Transverse colon (tissue), 4 donors: ENCODE measurements at regions not wholly inside any gene's neighbourhood (a gene's known extent, or its start where the extent isn't known, plus 50 kb on each side); places are given as distances from the start of the nearest gene placed in this dataset.

Experiments
- CTCF ChIP-seq, 5 experiments: fragments of 200-600 bp in 3 of 5; fragments of 450-650 bp in 2 of 5; sonication (generic) in 3 of 5; IDR thresholded peaks; 1 replicate in 2 of 5; 2 replicates in 3 of 5; pipeline ENCODE4 v1.5.1; 2016 to 2017; ENCODE audit warnings: antibody characterized with exemption in 5 of 5, inconsistent platforms in 3 of 5, mild to moderate bottlenecking in 2 of 5, moderate library complexity in 1 of 5
- EP300 ChIP-seq: sonication (generic); formaldehyde crosslinking; IDR thresholded peaks from one replicate; pipeline ENCODE4 v1.6.1; 2017; ENCODE audit warnings: antibody characterized with exemption, low read depth
- POLR2A ChIP-seq: fragments of 450-650 bp; IDR thresholded peaks from one replicate; pipeline ENCODE4 v1.6.1; 2016; ENCODE audit warnings: antibody characterized with exemption, mild to moderate bottlenecking, moderate library complexity
- POLR2AphosphoS5 ChIP-seq, 3 donors: sonication (generic); formaldehyde crosslinking; IDR thresholded peaks; one replicate each; pipeline ENCODE4 v1.6.1; 2016; ENCODE audit warnings: antibody characterized with exemption in 3 of 3

GRCh38 chr5:84642795-84643194, 258.1 kb upstream of the EDIL3 start:
- no peak for TF ChIP-seq CTCF (IDR thresholded peaks at IDR 0.05)
- TF ChIP-seq POLR2A, result no peak
- no peak for TF ChIP-seq EP300
- TF ChIP-seq POLR2AphosphoS5 (IDR thresholded peaks at IDR 0.05), result no peak
